ENCODE measurements at regions not wholly inside any gene's neighbourhood (a gene's known extent, or its start where the extent isn't known, plus 50 kb on each side); places are given as distances from the start of the nearest gene placed in this dataset.

DNA sequence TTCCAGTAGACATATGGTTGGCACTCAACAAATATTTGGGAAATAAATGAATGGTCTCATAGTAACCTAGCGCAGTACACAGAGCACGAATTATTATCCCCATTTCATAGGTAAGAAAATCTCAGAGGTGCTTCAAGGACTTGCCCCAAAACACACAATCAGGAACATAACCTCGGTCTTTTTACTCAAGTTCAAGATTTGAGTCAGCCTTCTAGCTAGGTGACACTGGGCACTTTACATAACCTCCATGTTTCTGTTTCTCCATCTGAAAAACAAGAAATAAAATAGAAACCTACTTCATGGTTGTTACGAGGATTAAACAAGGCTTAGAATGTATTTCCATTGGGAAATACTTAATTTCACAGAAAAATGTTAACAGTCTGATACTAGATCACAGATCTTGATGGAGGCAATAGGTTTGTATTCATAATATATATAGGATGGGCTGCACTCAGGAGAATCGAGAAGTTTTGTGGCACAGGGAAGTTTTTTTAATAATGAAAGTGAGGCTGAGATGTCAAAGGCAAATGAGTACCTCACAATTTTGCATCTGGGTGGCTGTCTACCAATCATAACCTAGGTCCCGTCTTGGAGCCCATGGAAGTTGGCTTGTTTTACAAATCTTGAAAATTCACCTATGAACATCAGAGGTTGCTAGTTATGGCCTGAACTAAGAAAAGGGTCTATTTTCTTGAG, 147.4 kb upstream of the ZC3H12C start (continued):
- no peak for TF ChIP-seq ETS1 (IDR thresholded peaks at IDR 0.05)
- TF ChIP-seq ZNF114 (CRISPR knock-in tag; IDR thresholded peaks at IDR 0.05), result no peak
- TF ChIP-seq CREB1 (CRISPR knock-in tag; IDR thresholded peaks at IDR 0.05; ENCODE audit: low read depth), result no peak
- no peak for TF ChIP-seq JUNB (IDR thresholded peaks at IDR 0.05; ENCODE audit: unreplicated experiment)

- no peak overlapping the region for H3K4me2 ChIP-seq
- no peaks in the 10 kb centered on the region for H3K36me3 ChIP-seq (ENCODE audit: insufficient read depth)
- H3F3A ChIP-seq (replicated peaks; ENCODE audit: low read depth), result no peaks in the 10 kb centered on the region
- H3K9me2 ChIP-seq (ENCODE audit: insufficient read depth), result no peaks in the 10 kb centered on the region
- peak overlapping the region; percentile 90 for H3K27ac Mint-ChIP-seq
- H3K36me3 Mint-ChIP-seq (ENCODE audit: low read depth), result no peaks in the 10 kb centered on the region
- DNase-seq (ENCODE audit: low spot score) (peak; percentile 91), ATAC-seq (peak; percentile 98)
- H3K9me3 Mint-ChIP-seq, result peaks cover 11% of the 10 kb centered on the region; the same call in 2 of the 3 replicates
- H3K79me2 ChIP-seq (replicated peaks; ENCODE audit: insufficient read depth), result no peaks in the 10 kb centered on the region
- H3K4me1 Mint-ChIP-seq, result peaks cover 4% of the 10 kb centered on the region; the same call in 2 of the 3 replicates
- H3K27me3 Mint-ChIP-seq (ENCODE audit: insufficient read depth, low read depth, poor library complexity), result no peaks in the 10 kb centered on the region
- no peak overlapping the region for H3K4me3 ChIP-seq
- peak overlapping the region; percentile 34; the same call in 1 of the 2 replicates for H2AFZ ChIP-seq
- no peaks in the 10 kb centered on the region; the same call in 1 of the 2 replicates for H3K4me1 ChIP-seq (ENCODE audit: insufficient read depth)
- no peak overlapping the region for H3K27ac ChIP-seq (ENCODE audit: low read depth)
- no peaks in the 10 kb centered on the region for H3K27me3 ChIP-seq (ENCODE audit: insufficient read depth)
- H4K20me1 ChIP-seq (replicated peaks; ENCODE audit: insufficient read depth), result no peaks in the 10 kb centered on the region
- TF ChIP-seq CREB1 (CRISPR knock-in tag; IDR thresholded peaks at IDR 0.05; ENCODE audit: low read depth) (peak; percentile 74), NANOG (IDR thresholded peaks at IDR 0.05; ENCODE audit: borderline replicate concordance) (no peak), POLR2AphosphoS5 (IDR thresholded peaks at IDR 0.05; ENCODE audit: low read depth) (no peak), CTCF (conservative IDR thresholded peaks at IDR 0.05; ENCODE audit: low read depth in 2 of 2) (peak; percentile 93 to 96)
- peak overlapping the region; percentile 51; the same call in 1 of the 3 replicates for H3K4me3 Mint-ChIP-seq
Observed at GRCh38 chr11:109946322-109946846, 146.8 kb upstream of the ZC3H12C start.

DNA sequence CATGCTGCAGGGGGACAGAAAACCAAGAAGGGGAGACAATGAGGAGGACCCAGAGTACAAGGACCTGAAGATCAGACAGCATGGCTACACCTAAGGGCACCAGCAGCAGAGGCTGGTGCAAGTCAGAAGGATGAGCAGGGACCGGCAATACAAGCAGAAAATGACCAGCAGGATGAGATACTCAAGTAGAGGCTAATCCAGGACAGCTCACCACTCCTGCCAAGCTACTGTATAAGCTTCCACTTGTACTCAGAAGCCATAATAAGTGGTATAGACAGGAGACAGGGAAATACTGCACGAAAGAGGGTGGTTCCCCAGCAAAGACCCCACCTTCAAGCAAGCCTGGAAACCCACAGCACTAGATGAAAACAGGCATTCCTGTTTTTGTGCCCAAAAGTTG, 138.7 kb upstream of the ZC3H12C start:
- no peak overlapping the region for H3K4me2 ChIP-seq
- H3K4me3 ChIP-seq, result no peak overlapping the region
- peaks cover 4% of the 10 kb centered on the region; the same call in 1 of the 2 replicates for H3K4me1 ChIP-seq (ENCODE audit: insufficient read depth)
- no peak overlapping the region for H3K27ac Mint-ChIP-seq
- peaks cover 8% of the 10 kb centered on the region; the same call in 1 of the 3 replicates for H3K9me3 Mint-ChIP-seq
- no peaks in the 10 kb centered on the region for H3K79me2 ChIP-seq (replicated peaks; ENCODE audit: insufficient read depth)
- H3K36me3 ChIP-seq (ENCODE audit: insufficient read depth), result no peaks in the 10 kb centered on the region
- peaks cover 17% of the 10 kb centered on the region; the same call in 2 of the 3 replicates for H3K4me1 Mint-ChIP-seq
- H3K4me3 Mint-ChIP-seq, result no peak overlapping the region
- no peaks in the 10 kb centered on the region for H3F3A ChIP-seq (replicated peaks; ENCODE audit: low read depth)
- no peaks in the 10 kb centered on the region for H4K20me1 ChIP-seq (replicated peaks; ENCODE audit: insufficient read depth)
- H3K27me3 Mint-ChIP-seq (ENCODE audit: insufficient read depth, low read depth, poor library complexity), result no peaks in the 10 kb centered on the region
- no peaks in the 10 kb centered on the region for H3K9me2 ChIP-seq (ENCODE audit: insufficient read depth)
- no peak overlapping the region for H3K27ac ChIP-seq (ENCODE audit: low read depth)
- no peaks in the 10 kb centered on the region for H3K36me3 Mint-ChIP-seq (ENCODE audit: low read depth)
- no peak for DNase-seq (ENCODE audit: low spot score)
- no peak overlapping the region for H2AFZ ChIP-seq
- H3K27me3 ChIP-seq (ENCODE audit: insufficient read depth), result no peaks in the 10 kb centered on the region
- no peak for ATAC-seq
- TF ChIP-seq ZNF462 (CRISPR knock-in tag; IDR thresholded peaks at IDR 0.05) (no peak), ZNF331 (CRISPR knock-in tag; IDR thresholded peaks at IDR 0.05; ENCODE audit: low read depth) (no peak)
